Transverse colon (tissue), 4 donors: ENCODE measurements at regions not wholly inside any gene's neighbourhood (a gene's known extent, or its start where the extent isn't known, plus 50 kb on each side); places are given as distances from the start of the nearest gene placed in this dataset.

Source experiments
- DNase-seq: peaks from one replicate; pipeline ENCODE4 v3.0.0-alpha.2; 2019
- H3K27ac ChIP-seq, 4 donors: fragments of 200-600 bp; sonication (generic); 2 replicates each; pipeline ENCODE4 v1.5.1; 2016 to 2018; ENCODE audit warnings: inconsistent platforms in 4 of 4
- H3K27me3 ChIP-seq: fragments of 200-600 bp; sonication (generic); 2 replicates; pipeline ENCODE4 v1.5.1; 2017; ENCODE audit warnings: inconsistent platforms
- H3K36me3 ChIP-seq, 4 donors: fragments of 200-600 bp; sonication (generic); 2 replicates each; pipeline ENCODE4 v1.5.1; 2017 to 2019; ENCODE audit warnings: inconsistent platforms in 4 of 4
- H3K4me1 ChIP-seq, 4 donors: fragments of 200-600 bp; sonication (generic); 2 replicates each; pipeline ENCODE4 v1.5.1; 2017 to 2020; ENCODE audit warnings: inconsistent platforms in 4 of 4
- H3K4me3 ChIP-seq, 4 donors: fragments of 200-600 bp; sonication (generic); 1 replicate in 1 of 4; 2 replicates in 3 of 4; pipeline versions ENCODE4 v1.5.1 to v1.6.1; 2017 to 2019; ENCODE audit warnings: inconsistent platforms in 4 of 4
- H3K9me3 ChIP-seq, 2 donors: fragments of 200-600 bp; sonication (generic); 2 replicates each; pipeline ENCODE4 v1.5.1; 2017 to 2019; ENCODE audit warnings: inconsistent platforms in 2 of 2
- EP300 ChIP-seq: sonication (generic); formaldehyde crosslinking; IDR thresholded peaks from one replicate; pipeline ENCODE4 v1.6.1; 2017; ENCODE audit warnings: antibody characterized with exemption, low read depth
- POLR2A ChIP-seq: fragments of 450-650 bp; IDR thresholded peaks from one replicate; pipeline ENCODE4 v1.6.1; 2016; ENCODE audit warnings: antibody characterized with exemption, mild to moderate bottlenecking, moderate library complexity
- POLR2AphosphoS5 ChIP-seq, 3 donors: sonication (generic); formaldehyde crosslinking; IDR thresholded peaks; one replicate each; pipeline ENCODE4 v1.6.1; 2016; ENCODE audit warnings: antibody characterized with exemption in 3 of 3
- WGBS, 2 donors: methylation state at CpG; one replicate each; pipeline ENCODE4 v1.1.5; 2018; ENCODE audit warnings: low coverage in 1 of 2; 5-methylcytosine and 5-hydroxymethylcytosine counted together
- in situ Hi-C, 4 donors: fragments of 200-750 bp; cut with MboI; loops; one replicate each; pipeline versions ENCODE4 v1.15.0 to v1.15.1; 2017; ENCODE audit warnings: low sequenced_read_pairs in 3 of 4, low pct_ligation_motif_present in 1 of 4, low pct_unique_long_range_greater_than_20kb in 1 of 4
- intact Hi-C: fragments of 100-400 bp; cut with DNase I; formaldehyde crosslinking; loops from one replicate; pipeline ENCODE4 v1.15.1; 2023; ENCODE audit warnings: low total_unique reads
- TF ChIP-seq, protein P1 (sequence below), 5 experiments: fragments of 200-600 bp in 3 of 5; fragments of 450-650 bp in 2 of 5; sonication (generic) in 3 of 5; IDR thresholded peaks; 1 replicate in 2 of 5; 2 replicates in 3 of 5; pipeline ENCODE4 v1.5.1; 2016 to 2017; ENCODE audit warnings: antibody characterized with exemption in 5 of 5, inconsistent platforms in 3 of 5, mild to moderate bottlenecking in 2 of 5, moderate library complexity in 1 of 5

DNA sequence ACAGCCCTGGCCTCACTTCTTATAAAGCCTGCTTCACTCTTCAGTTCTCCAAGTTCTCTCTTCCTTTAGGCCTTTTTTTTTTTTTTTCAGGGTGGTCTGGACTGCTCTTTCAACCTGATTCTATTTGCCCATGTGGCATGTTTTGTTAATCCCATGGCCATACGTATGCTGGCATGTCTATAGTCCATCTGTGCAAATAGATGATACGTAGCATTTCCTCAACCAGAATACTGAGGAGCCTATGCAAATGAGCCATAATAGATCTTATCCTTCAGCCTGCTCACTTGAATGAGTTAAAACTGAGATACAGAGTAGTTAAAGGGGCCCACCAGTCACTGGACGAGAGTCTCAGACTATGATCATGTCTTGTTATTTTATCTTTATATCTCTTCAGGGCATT is 265.2 kb upstream of the CXCR4 start:
- no peak for DNase-seq
- H3K9me3 ChIP-seq = no peaks in the 10 kb centered on the region
- no peak for TF ChIP-seq POLR2AphosphoS5 (IDR thresholded peaks at IDR 0.05)
- TF ChIP-seq, protein P1, sequence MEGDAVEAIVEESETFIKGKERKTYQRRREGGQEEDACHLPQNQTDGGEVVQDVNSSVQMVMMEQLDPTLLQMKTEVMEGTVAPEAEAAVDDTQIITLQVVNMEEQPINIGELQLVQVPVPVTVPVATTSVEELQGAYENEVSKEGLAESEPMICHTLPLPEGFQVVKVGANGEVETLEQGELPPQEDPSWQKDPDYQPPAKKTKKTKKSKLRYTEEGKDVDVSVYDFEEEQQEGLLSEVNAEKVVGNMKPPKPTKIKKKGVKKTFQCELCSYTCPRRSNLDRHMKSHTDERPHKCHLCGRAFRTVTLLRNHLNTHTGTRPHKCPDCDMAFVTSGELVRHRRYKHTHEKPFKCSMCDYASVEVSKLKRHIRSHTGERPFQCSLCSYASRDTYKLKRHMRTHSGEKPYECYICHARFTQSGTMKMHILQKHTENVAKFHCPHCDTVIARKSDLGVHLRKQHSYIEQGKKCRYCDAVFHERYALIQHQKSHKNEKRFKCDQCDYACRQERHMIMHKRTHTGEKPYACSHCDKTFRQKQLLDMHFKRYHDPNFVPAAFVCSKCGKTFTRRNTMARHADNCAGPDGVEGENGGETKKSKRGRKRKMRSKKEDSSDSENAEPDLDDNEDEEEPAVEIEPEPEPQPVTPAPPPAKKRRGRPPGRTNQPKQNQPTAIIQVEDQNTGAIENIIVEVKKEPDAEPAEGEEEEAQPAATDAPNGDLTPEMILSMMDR (IDR thresholded peaks at IDR 0.05) = no peak
- TF ChIP-seq POLR2A = no peak
- TF ChIP-seq EP300 = no peak
- H3K36me3 ChIP-seq = no peaks in the 10 kb centered on the region
- no peaks in the 10 kb centered on the region for H3K4me1 ChIP-seq
- in situ Hi-C loops (loop anchor here (5.0 to 10.0 kb wide), 2 partner anchors 466 to 468 kb away; no protein-coding TSS in a partner anchor), intact Hi-C loops (loop anchor here (5.0 kb wide), 1 partner anchor 461 kb away; no protein-coding TSS in a partner anchor)
- peak overlapping the region in 1 of 4 donors; percentile 51 for H3K27ac ChIP-seq
- 60 to 67% methylated on average over 2 to 3 of the region's 3 CpGs for WGBS, 2 donors
- no peak overlapping the region for H3K4me3 ChIP-seq
- no peaks in the 10 kb centered on the region for H3K27me3 ChIP-seq

DNA sequence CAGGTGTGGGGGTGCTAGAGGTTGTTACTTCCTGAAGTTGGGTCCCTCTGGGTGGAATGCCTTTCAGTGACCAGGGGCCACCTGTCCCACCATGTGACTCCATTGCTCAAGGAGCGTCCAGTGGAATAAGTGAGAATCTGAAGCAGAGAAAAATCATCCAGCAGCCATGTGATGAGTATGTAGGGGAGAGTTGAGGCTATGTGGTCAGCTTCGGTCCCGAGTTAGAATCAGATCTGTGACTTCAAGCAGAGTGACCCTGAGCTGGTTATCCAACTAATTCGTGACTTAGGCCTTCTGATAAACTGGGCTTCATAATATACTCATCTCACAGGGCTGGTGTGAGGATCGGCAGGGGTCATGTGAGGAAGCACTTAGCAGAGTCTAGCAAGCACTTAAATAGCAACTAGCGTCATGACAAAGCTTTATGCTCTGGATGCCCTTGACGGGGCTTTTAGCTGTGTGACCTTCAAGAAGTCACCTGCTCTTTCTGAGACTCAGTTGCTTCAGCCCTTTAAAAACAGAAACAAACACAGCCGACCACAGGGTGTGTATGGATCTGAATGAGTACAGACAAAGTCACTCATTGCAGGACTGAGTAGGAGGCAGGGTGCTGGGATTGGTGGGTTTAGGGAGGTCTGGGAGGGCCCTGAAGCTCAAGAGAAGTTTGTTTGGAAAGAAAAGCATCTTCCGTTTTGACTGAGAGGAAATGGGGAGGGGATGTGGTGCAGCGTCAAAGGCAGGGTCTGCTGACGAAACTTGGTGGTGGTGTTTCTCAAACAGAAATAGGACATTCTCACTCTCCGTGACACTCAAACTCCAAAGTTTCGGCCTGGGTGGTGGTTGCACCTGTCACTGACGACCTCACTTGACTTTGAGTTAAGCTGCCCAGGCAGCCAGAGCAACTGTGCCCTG is 264.0 kb upstream of the CXCR4 start:
- H3K27ac ChIP-seq = peak overlapping the region in 2 of 4 donors; percentile 15 to 51

DNA sequence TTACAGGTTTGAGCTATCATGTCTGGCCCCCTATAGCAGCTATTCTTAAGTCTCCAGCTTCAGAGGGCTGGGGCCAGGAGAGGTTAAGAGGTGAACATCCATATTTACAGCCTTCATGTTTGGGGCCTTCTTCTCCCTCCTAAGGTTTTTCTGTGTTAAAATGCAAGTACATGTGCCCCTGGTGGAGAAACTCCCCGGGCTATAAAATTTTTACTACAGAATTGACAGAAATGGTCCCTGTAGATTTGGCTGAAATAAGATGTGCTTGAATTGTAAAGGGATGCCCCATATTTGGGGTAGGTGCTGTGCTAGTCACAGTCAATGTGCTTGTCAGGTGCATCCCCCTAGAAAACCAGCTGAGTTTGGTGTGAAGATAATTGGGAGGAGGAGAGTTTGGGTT is 263.3 kb upstream of the CXCR4 start:
- DNase-seq = no peak
- no peaks in the 10 kb centered on the region for H3K9me3 ChIP-seq
- 71 to 74% methylated on average over 1 of the region's 1 CpG for WGBS, 2 donors
- intact Hi-C loops (loop anchor here (5.0 kb wide), 1 partner anchor 459 kb away; no protein-coding TSS in a partner anchor), in situ Hi-C loops (loop anchor here (5.0 to 10.0 kb wide), 2 partner anchors 464 to 466 kb away; no protein-coding TSS in a partner anchor)
- TF ChIP-seq, protein P1 (IDR thresholded peaks at IDR 0.05) = no peak
- TF ChIP-seq EP300 (no peak), POLR2AphosphoS5 (IDR thresholded peaks at IDR 0.05) (no peak), POLR2A (no peak)
- no peak overlapping the region for H3K4me3 ChIP-seq
- H3K4me1 ChIP-seq = no peaks in the 10 kb centered on the region
- H3K27ac ChIP-seq = peak overlapping the region in 1 of 4 donors; percentile 44
- H3K27me3 ChIP-seq = no peaks in the 10 kb centered on the region
- H3K36me3 ChIP-seq = no peaks in the 10 kb centered on the region

More for the DNA sequence above, 264.0 kb upstream of the CXCR4 start:
- intact Hi-C loops (loop anchor here (5.0 kb wide), 1 partner anchor 460 kb away; no protein-coding TSS in a partner anchor), in situ Hi-C loops (loop anchor here (5.0 to 10.0 kb wide), 2 partner anchors 465 to 467 kb away; no protein-coding TSS in a partner anchor)
- Histone ChIP-seq H3K4me3 (no peak overlapping the region), H3K4me1 (no peaks in the 10 kb centered on the region), H3K9me3 (no peaks in the 10 kb centered on the region), H3K36me3 (no peaks in the 10 kb centered on the region), H3K27me3 (no peaks in the 10 kb centered on the region)
- WGBS, 2 donors = 61 to 71% methylated on average over 9 to 14 of the region's 14 CpGs
- peak; percentile 71 for DNase-seq
- TF ChIP-seq, protein P1 (IDR thresholded peaks at IDR 0.05) = no peak
- TF ChIP-seq EP300 = peak; percentile 19
- TF ChIP-seq POLR2A = peak; percentile 26
- peak in 1 of 3 donors; percentile 17 for TF ChIP-seq POLR2AphosphoS5 (IDR thresholded peaks at IDR 0.05)
